ENCODE measurements at regions not wholly inside any gene's neighbourhood (a gene's known extent, or its start where the extent isn't known, plus 50 kb on each side); places are given as distances from the start of the nearest gene placed in this dataset.
"Not testable (repeated sequence)": the region's sequence is repeated elsewhere in the genome, so short reads cannot be mapped to it uniquely, and the experiment has no call there.

DNA sequence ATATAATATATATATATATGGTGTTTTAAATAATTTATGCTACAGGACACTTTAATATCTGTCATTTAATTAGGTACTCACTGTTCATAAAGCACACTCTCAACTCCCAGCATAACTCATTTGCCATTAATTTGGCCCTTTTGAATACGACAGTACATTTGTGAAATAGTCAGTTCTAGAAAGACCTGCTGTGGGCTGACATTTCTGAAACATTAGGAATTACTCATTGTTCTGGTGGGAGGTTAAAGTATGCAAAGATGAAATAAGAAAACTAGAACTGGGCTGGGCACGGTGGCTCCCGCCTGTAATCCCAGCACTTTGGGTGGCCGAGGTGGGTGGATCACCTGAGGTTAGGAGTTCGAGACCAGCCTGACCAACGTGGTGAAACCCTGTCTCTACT, 497.5 kb downstream of the UTRN start:
- TF ChIP-seq JUND (IDR thresholded peaks at IDR 0.05; ENCODE audit: low read depth) = no peak
- no peak for DNase-seq (ENCODE audit: low read depth in 1 of 2, low spot score in 1 of 2)
- in situ Hi-C loops (cut with HindIII; ENCODE audit: low pct_unique_long_range_greater_than_20kb, low sequenced_read_pairs) = no loop called here

DNA sequence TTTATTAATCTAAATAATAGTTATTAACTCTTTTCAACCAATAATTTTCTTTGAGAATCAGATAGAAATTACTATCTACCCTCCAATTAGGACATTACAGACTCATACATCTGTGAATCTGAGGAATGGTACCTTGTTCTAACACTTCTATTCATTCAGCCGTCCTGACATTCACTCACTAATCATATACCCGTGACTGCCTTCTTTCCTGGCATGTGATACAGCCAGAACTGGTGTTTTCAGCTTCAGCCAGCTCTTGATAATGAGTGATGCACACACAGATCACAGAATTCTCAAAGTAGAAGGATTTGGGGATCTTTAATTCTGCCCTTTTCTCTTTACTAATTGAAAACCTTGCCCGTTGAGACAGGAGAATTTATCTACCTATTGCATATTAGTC, 499.9 kb downstream of the UTRN start:
- TF ChIP-seq JUND (IDR thresholded peaks at IDR 0.05; ENCODE audit: low read depth) = no peak

DNA sequence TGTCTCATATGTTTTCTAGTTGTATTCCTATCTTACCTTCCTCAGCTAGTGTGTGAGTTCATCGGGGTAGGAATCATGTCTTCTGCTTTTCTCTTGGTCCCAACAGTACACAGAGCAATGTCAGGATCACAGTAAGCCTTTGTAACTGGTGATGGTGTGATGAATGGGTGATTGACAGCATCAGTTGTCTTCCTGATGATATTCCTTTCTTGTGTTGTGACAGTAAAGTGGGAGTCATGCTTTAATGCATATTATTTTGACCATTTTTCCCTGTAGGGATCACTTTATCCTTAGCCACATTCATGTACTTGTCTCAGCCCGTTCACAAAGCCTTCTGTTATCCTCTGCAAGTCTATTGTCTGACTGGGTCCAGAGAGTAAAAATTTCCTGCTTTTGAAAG, 501.7 kb downstream of the UTRN start:
- DNase-seq (ENCODE audit: low read depth in 1 of 2, low spot score in 1 of 2) = no peak
- TF ChIP-seq JUND (IDR thresholded peaks at IDR 0.05; ENCODE audit: low read depth) = no peak
- in situ Hi-C loops (cut with HindIII; ENCODE audit: low pct_unique_long_range_greater_than_20kb, low sequenced_read_pairs) = no loop called here

More for the DNA sequence above, 499.9 kb downstream of the UTRN start:
- in situ Hi-C loops (cut with HindIII; ENCODE audit: low pct_unique_long_range_greater_than_20kb, low sequenced_read_pairs) = no loop called here
- no peak for DNase-seq (ENCODE audit: low read depth in 1 of 2, low spot score in 1 of 2)

DNA sequence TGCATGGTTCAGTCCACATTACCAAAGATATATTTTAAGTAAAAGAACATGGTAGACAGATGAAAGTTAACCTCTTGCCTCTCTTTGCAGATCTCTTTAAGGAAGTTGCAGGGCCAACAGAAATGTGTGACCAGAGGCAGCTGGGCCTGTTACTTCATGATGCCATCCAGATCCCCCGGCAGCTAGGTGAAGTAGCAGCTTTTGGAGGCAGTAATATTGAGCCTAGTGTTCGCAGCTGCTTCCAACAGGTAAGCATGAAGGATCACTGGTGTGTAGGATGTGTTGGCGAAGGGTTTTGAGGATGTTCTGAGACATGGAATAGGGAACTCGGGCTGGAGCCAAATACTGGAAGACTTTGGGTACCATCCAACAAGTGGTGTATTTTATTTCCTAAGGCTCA, 508.6 kb downstream of the UTRN start:
- TF ChIP-seq JUND (IDR thresholded peaks at IDR 0.05; ENCODE audit: low read depth) = no peak
- DNase-seq (ENCODE audit: low read depth in 1 of 2, low spot score in 1 of 2) = no peak
- in situ Hi-C loops (cut with HindIII; ENCODE audit: low pct_unique_long_range_greater_than_20kb, low sequenced_read_pairs) = no loop called here

DNA sequence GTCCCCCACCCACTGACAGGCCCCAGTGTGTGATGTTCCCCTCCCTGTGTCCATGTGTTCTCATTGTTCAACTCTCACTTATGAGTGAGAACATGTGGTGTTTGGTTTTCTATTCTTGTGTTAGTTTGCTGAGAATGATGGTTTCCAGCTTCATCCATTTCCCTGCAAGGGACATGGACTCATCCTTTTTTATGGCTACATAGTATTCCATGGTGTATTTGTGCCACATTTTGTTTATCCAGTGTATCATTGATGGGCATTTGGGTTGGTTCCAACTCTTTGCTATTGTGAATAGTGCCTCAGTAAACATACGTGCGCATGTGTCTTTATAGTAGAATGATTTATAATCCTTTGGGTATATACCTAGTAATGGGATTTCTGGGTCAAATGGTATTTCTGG, 509.9 kb downstream of the UTRN start:
- DNase-seq (ENCODE audit: low read depth in 1 of 2, low spot score in 1 of 2); in situ Hi-C loops (cut with HindIII; ENCODE audit: low pct_unique_long_range_greater_than_20kb, low sequenced_read_pairs): not testable (repeated sequence)

DNA sequence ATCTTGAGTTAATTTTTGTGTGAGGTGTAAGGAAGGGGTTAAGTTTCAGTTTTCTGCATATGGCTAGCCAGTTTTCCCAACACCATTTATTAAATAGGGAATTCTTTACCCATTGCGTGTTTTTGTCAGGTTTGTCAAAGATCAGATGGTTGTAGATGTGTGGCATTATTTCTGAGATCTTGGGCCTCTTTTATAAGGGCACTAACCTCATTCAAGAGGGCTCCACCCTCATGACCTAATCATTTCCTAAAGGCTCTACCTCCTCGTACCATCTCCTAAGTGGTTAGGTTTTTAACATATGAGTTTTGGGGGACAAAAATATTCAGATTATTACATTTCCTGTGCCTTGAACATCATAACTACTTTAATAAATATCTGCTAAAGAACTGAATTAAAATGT, 510.9 kb downstream of the UTRN start:
- no peak for TF ChIP-seq JUND (IDR thresholded peaks at IDR 0.05; ENCODE audit: low read depth)
- in situ Hi-C loops (cut with HindIII; ENCODE audit: low pct_unique_long_range_greater_than_20kb, low sequenced_read_pairs) = no loop called here
- no peak for DNase-seq (ENCODE audit: low read depth in 1 of 2, low spot score in 1 of 2)

DNA sequence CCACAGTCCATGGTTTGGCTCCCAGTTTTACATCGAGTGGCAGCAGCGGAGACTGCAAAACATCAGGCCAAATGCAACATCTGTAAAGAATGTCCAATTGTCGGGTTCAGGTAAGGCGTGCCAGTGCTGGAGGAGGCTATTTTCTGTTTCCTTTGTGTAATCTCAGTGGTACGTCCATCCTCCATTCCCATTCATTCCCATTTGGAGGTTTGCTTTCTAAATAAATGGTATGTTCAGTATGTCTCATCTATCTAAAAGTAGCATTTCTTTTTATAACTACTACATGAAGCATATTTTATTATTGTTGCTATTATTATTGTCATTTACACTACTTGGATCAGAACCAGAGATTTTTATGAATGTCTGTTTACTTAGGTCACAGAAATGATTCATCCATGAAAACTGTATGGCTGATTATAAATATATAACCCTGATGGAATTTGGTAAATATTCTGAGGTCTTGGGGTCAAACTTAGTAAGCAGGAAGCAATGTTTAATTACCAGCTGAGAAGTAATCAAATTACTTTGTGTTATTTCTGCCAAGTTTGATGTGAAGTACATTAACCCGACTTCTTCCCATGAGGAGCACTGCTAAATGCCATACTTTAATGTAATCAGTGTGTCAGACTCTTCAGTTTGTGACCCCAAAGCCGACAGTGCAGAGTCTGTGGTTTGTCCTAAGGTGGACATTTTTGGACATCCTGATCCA, 512.9 kb downstream of the UTRN start:
- no peak for TF ChIP-seq JUND (IDR thresholded peaks at IDR 0.05; ENCODE audit: low read depth)
- in situ Hi-C loops (cut with HindIII; ENCODE audit: low pct_unique_long_range_greater_than_20kb, low sequenced_read_pairs) = no loop called here
- DNase-seq (ENCODE audit: low read depth in 1 of 2, low spot score in 1 of 2) = no peak

DNA sequence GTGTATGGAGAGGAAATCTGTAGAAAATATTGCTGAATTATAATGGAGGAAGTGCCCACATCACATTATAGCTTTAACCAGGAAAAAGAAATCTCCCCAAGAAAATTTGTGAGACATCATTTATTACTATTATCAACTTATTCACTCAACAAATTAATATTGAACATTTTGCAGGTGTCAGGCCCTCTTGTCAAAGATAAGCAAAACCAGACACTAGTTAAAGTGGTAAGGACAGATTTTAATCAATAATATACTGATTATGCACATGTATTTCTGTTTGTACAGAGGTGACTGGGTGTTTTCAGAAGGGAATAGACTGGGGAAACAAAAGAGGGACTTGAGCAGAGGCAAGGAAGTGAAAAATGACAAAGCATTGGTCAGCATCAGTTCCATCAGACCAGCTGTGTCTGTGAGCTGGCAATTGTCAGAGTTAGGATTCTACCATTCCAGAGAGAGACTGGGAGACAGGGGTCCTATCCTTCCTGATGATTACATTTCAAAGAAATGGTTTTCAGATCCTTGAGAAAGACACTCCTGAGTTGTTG, 519.2 kb downstream of the UTRN start:
- in situ Hi-C loops (cut with HindIII; ENCODE audit: low pct_unique_long_range_greater_than_20kb, low sequenced_read_pairs) = no loop called here
- no peak for DNase-seq (ENCODE audit: low read depth in 1 of 2, low spot score in 1 of 2)

DNA sequence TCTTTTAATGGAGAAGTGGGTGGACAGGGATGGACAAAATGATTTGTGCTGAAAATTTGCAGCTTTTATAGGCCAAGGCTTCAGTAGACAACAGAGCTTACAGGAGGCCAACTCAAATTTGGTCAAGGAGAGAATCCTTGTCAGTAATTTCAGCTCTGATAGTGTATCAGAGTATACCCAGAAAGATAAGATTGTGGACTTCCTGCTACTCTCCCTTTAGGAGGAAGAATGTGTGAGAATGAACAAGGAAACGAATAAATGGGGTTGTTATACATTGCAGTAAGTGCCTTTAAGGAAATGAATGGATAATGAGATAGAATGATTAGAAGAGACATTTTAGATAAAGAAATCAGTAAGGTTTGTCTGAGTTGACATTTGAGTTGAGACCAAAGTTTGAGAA, 519.9 kb downstream of the UTRN start:
- DNase-seq (ENCODE audit: low read depth in 1 of 2, low spot score in 1 of 2) = no peak
- in situ Hi-C loops (cut with HindIII; ENCODE audit: low pct_unique_long_range_greater_than_20kb, low sequenced_read_pairs) = no loop called here

More for the DNA sequence above, 519.2 kb downstream of the UTRN start:
- no peak for TF ChIP-seq JUND (IDR thresholded peaks at IDR 0.05; ENCODE audit: low read depth)

DNA sequence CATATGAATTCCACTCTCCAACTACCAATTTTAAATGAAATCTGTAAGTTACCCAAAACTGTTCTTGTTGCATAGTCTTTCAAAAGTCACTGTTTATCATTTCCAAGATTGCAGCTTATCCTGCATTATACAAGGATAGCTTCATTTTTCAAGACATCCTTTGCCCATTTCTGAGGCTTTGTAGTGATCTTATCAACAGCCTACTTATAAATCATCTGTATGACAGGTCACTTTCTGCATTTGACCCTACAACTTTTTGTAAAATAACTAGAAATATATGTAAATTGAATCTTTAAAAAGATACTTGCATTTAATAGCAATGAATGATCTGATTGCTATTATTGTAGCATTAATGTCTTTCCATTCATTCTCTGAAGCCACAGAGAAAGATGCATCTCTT, 521.1 kb downstream of the UTRN start:
- in situ Hi-C loops (cut with HindIII; ENCODE audit: low pct_unique_long_range_greater_than_20kb, low sequenced_read_pairs) = no loop called here
- no peak for TF ChIP-seq JUND (IDR thresholded peaks at IDR 0.05; ENCODE audit: low read depth)
- DNase-seq (ENCODE audit: low read depth in 1 of 2, low spot score in 1 of 2) = no peak

More for the DNA sequence above, 519.9 kb downstream of the UTRN start:
- TF ChIP-seq JUND (IDR thresholded peaks at IDR 0.05; ENCODE audit: low read depth) = no peak

DNA sequence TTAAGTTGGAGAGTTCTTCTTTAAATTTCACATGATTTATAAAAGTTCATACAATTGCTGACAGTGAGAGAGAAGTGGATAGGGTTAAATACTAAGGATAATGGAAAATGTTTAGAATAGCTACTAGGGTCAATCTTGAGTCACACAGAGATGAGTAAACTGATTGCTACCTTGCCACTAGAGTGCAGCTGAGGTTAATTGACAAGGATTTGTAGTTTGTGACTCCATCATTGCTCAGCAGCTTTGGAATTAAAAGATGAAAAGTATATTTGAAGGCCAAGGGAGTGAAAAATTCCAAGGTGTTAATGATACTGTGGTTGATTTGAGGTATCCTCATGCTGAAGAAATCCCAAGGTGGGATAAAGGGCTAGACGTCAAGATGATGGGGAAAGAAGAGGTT, 524.0 kb downstream of the UTRN start:
- no peak for TF ChIP-seq JUND (IDR thresholded peaks at IDR 0.05; ENCODE audit: low read depth)
- DNase-seq (ENCODE audit: low read depth in 1 of 2, low spot score in 1 of 2) = no peak
- in situ Hi-C loops (cut with HindIII; ENCODE audit: low pct_unique_long_range_greater_than_20kb, low sequenced_read_pairs) = no loop called here

DNA sequence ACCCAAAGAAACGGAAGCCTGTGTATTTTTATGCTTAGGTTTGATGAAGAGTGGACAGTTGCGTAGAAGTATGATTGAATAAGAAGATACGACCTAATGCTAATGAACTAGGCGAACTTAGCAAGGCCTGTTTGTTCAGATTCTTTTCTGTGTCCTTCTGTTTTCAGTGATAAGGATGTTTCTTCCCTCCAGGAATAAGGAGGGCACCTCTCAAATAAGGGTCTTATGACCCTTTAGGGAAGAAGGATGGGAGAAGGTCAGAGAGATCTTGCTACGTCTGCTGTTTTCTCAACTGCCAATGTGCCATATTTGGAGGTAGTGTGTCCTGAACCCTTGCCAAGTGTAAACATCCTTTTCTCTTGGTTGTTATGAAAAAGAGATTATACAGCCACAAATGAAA, 524.8 kb downstream of the UTRN start:
- TF ChIP-seq JUND (IDR thresholded peaks at IDR 0.05; ENCODE audit: low read depth) = no peak
- in situ Hi-C loops (cut with HindIII; ENCODE audit: low pct_unique_long_range_greater_than_20kb, low sequenced_read_pairs) = no loop called here

DNA sequence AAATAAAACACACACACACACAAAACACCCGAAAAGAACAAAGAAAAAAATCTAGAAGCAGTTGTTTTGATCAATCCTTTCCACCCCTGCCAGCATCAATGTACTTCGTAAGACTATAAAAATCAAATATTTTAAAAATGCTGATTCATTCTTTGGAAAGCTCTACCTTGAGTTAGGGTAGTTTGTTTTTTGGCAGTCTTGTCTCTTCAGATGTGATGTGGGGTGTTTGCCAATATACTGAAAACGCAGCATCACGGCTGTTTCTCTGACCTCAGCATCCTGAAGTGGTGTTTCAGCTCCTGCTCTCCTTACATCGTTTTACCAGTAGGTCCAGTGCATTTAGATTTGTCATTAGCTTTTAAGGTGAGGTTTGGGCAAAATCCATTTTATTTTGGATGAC, 526.0 kb downstream of the UTRN start:
- no peak for TF ChIP-seq JUND (IDR thresholded peaks at IDR 0.05; ENCODE audit: low read depth)
- in situ Hi-C loops (cut with HindIII; ENCODE audit: low pct_unique_long_range_greater_than_20kb, low sequenced_read_pairs) = no loop called here
- no peak for DNase-seq (ENCODE audit: low read depth in 1 of 2, low spot score in 1 of 2)

More for the DNA sequence above, 524.8 kb downstream of the UTRN start:
- no peak for DNase-seq (ENCODE audit: low read depth in 1 of 2, low spot score in 1 of 2)

DNA sequence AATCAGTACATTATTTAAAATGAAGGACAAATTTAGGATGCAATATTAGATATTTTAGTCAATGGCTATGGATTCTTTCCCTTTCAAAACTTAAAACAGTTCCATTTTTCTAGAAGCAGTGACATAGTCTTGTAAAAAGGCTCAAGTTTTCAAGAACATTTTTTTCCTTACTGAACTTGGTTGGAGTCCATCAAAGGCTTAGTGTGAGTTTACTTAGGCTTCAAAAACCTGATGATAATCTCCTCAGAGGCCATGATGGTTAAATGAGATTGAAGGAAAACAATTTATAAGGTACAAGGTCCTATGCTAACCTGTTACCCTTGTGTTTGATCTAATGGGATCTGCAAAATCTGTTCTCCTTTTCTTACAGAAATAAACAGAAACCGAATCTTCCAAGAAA, 531.8 kb downstream of the UTRN start:
- no peak for TF ChIP-seq JUND (IDR thresholded peaks at IDR 0.05; ENCODE audit: low read depth)
- in situ Hi-C loops (cut with HindIII; ENCODE audit: low pct_unique_long_range_greater_than_20kb, low sequenced_read_pairs) = no loop called here
- DNase-seq (ENCODE audit: low read depth in 1 of 2, low spot score in 1 of 2) = no peak

All from T47D (cell line).